ENCODE measurements at regions not wholly inside any gene's neighbourhood (a gene's known extent, or its start where the extent isn't known, plus 50 kb on each side); places are given as distances from the start of the nearest gene placed in this dataset.
A peak's percentile ranks its signal among the peaks of the same experiment; 100 is the strongest.

DNA sequence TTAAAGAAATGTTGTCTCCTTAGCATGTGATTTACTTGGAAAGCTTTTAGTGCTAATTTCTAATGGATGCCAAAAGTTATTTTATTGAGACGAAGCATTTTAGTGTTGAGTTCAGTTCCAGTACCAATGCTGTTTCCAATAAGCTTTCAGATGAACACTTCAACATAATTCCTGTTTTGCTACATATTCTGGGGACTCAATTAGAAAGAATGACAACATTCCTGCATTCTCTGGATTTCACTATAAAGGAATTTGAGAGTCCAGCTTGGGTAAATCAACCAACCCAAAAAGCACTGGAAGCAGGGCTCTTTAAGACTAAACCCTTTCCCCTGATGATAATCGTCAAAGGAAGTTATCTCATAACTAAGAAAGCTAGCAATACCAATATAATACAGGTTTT lies 353.0 kb upstream of the TMTC1 start:
- TF ChIP-seq, protein P1, sequence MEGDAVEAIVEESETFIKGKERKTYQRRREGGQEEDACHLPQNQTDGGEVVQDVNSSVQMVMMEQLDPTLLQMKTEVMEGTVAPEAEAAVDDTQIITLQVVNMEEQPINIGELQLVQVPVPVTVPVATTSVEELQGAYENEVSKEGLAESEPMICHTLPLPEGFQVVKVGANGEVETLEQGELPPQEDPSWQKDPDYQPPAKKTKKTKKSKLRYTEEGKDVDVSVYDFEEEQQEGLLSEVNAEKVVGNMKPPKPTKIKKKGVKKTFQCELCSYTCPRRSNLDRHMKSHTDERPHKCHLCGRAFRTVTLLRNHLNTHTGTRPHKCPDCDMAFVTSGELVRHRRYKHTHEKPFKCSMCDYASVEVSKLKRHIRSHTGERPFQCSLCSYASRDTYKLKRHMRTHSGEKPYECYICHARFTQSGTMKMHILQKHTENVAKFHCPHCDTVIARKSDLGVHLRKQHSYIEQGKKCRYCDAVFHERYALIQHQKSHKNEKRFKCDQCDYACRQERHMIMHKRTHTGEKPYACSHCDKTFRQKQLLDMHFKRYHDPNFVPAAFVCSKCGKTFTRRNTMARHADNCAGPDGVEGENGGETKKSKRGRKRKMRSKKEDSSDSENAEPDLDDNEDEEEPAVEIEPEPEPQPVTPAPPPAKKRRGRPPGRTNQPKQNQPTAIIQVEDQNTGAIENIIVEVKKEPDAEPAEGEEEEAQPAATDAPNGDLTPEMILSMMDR (IDR thresholded peaks at IDR 0.05; ENCODE audit: control insufficient read depth, extremely low read depth, insufficient read depth) = no peak
- DNase-seq (ENCODE audit: low read depth) = no peak
- H3K4me3 ChIP-seq (ENCODE audit: low read depth, low read length) = no peak overlapping the region

DNA sequence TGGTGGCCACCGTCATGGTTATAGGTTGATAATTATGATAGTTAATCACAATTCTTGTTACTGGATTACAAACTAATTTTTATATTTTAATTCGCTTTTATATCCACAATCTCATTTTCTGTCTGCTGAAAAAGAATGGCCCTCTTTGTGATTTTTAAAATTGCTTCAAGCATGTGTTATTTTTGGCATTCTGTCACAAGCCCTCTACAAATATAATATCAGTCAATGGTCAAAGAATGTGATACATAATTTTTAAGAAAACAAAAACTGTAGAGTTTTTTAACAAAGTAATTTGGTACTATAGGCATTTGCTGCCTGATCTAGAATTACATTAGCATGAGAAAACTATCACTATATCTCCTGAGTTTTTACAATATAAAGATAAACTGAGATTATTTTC lies 352.0 kb upstream of the TMTC1 start:
- H3K4me3 ChIP-seq (ENCODE audit: low read depth, low read length) = no peak overlapping the region
- TF ChIP-seq, protein P1 (IDR thresholded peaks at IDR 0.05; ENCODE audit: control insufficient read depth, extremely low read depth, insufficient read depth) = no peak
- DNase-seq (ENCODE audit: low read depth) = no peak

DNA sequence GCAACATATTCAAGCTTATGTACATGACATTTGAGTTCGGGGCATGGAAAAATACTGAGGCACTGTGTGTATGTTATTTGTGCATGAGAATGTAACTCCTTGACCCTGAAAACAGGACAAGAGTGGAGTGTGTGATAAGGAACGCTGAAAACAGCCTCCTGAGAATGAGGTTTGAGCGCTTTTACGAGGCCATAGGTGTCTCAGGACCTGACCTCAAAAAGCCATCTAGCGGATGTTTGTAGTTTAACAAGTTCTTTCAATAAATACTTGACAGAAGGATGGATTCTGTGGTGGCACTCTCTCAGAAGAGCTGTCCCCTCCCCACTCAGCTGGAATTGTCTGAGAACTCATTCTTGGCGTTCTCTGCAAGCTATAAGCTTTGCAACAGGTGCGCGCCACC lies 350.5 kb upstream of the TMTC1 start:
- peak; percentile 34 for DNase-seq (ENCODE audit: low read depth)
- H3K4me3 ChIP-seq (ENCODE audit: low read depth, low read length) = no peak overlapping the region
- TF ChIP-seq, protein P1 (IDR thresholded peaks at IDR 0.05; ENCODE audit: control insufficient read depth, extremely low read depth, insufficient read depth) = peak; percentile 40

DNA sequence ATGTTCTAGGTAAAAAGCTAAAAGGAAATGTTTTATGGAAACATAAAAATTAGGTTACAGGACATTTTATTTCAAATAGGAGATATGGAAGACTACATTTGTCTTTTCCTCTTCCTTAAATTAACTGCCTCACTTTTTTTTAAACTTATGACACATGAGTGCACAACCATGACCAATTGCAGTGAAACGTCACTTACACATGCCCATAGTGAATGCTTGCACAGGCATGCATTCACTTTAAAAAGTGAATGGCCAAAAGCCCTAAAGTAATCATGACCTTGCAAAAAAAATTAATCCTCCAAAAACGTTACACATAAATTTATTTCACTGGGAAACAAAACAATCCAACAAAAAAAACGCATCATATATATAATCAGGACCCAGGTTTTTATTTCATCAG lies 343.2 kb upstream of the TMTC1 start:
- no peak overlapping the region for H3K4me3 ChIP-seq (ENCODE audit: low read depth, low read length)
- DNase-seq (ENCODE audit: low read depth) = no peak
- TF ChIP-seq, protein P1 (IDR thresholded peaks at IDR 0.05; ENCODE audit: control insufficient read depth, extremely low read depth, insufficient read depth) = no peak

DNA sequence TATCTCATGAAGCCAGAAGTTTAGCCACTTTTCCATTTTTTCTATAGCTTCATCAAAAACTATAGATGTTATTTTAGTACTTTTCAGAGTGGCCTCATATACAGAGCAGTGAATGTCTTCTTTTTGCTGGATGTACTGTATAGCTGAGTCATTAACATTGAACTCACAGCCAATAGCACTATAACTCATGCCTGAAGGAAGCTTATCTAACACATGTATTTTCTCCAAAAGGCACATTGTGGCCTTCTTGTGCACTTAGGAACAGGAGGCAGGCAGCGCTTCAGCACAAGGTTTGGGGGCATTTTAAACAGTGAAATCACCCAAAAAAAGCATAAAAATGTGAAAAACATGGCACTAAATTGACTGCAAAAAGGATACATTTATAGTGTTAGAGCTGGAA lies 336.8 kb upstream of the TMTC1 start:
- no peak overlapping the region for H3K4me3 ChIP-seq (ENCODE audit: low read depth, low read length)
- no peak for DNase-seq (ENCODE audit: low read depth)
- TF ChIP-seq, protein P1 (IDR thresholded peaks at IDR 0.05; ENCODE audit: control insufficient read depth, extremely low read depth, insufficient read depth) = no peak

DNA sequence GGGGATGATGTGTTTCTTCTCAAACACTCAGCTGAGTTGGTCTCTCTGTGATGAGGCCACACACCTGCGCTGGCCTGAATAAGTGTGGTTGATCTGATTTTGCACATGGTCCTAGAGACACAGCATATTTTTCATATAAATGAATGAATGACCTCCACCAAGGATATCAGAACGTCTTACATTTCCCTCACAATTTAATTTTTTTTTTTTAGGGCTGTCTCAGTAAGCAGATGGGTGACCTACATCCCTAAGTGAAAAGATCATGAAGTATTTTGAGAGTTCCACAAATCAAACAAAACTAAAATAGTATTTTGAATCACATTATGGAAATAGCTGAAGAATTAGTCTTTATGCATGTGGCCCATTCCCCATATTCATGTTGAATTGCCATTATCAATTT lies 333.7 kb upstream of the TMTC1 start:
- no peak overlapping the region for H3K4me3 ChIP-seq (ENCODE audit: low read depth, low read length)
- no peak for DNase-seq (ENCODE audit: low read depth)
- TF ChIP-seq, protein P1 (IDR thresholded peaks at IDR 0.05; ENCODE audit: control insufficient read depth, extremely low read depth, insufficient read depth) = no peak

DNA sequence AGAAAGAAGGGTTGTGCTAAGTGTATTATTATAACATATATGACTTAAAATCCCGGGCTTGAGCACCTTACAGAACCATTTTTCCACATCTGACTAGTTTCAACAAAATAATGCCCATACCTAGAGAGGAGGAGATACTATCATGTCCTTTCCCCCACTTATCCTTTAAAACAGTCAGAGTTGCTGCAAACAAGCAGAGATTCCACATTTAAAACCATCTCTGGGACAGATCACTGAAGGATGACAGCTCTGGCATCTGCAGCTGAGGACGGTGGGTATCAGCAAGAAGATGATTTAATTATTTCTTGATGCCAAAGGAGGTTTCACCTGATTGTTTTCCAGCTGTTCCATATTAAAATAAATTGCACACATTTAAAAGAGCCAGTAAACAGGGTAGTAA lies 328.0 kb upstream of the TMTC1 start:
- H3K4me3 ChIP-seq (ENCODE audit: low read depth, low read length) = no peak overlapping the region
- TF ChIP-seq, protein P1 (IDR thresholded peaks at IDR 0.05; ENCODE audit: control insufficient read depth, extremely low read depth, insufficient read depth) = no peak
- DNase-seq (ENCODE audit: low read depth) = no peak

Measured in LNCaP clone FGC (cell line).